Lower lobe of right lung (tissue), 2 donors: ENCODE measurements at regions not wholly inside any gene's neighbourhood (a gene's known extent, or its start where the extent isn't known, plus 50 kb on each side); places are given as distances from the start of the nearest gene placed in this dataset.

Source experiments
- ATAC-seq, 2 donors: fragments of 200-7000 bp; cut with Tn5 transposase; one replicate each; pipeline ENCODE4 v1.9.1; 2020 to 2022; ENCODE audit warnings: mild to moderate bottlenecking in 2 of 2, moderate library complexity in 2 of 2
- DNase-seq: peaks from one replicate; pipeline ENCODE4 v3.0.0-alpha.2; 2020
- H3K27ac ChIP-seq: fragments of 200-600 bp; one replicate; pipeline ENCODE4 v1.8.0; 2022
- H3K27me3 ChIP-seq: fragments of 200-600 bp; one replicate; pipeline ENCODE4 v1.8.0; 2022; ENCODE audit warnings: low read depth
- H3K36me3 ChIP-seq: fragments of 200-600 bp; one replicate; pipeline ENCODE4 v1.8.0; 2022; ENCODE audit warnings: mild to moderate bottlenecking
- H3K4me1 ChIP-seq: fragments of 200-600 bp; one replicate; pipeline ENCODE4 v1.8.0; 2022
- H3K4me3 ChIP-seq: fragments of 200-600 bp; one replicate; pipeline ENCODE4 v1.8.0; 2022; ENCODE audit warnings: mild to moderate bottlenecking
- H3K9me3 ChIP-seq: fragments of 200-600 bp; one replicate; pipeline ENCODE4 v1.8.0; 2022
- CTCF ChIP-seq: fragments of 200-600 bp; IDR thresholded peaks from one replicate; pipeline ENCODE4 v1.8.0; 2022; ENCODE audit warnings: antibody characterized with exemption, mild to moderate bottlenecking
- intact Hi-C: fragments of 100-400 bp; cut with DNase I; formaldehyde crosslinking; loops from one replicate; pipeline ENCODE4 v1.11.0; 2022
- donor health status: DM: no; HTN: yes; CAD: no; lungs with severe emphysema.

GRCh38 chr10:124296813-124297788, 121.6 kb downstream of the OAT start:
- ATAC-seq = no peak
- TF ChIP-seq CTCF = no peak
- Histone ChIP-seq H3K9me3 (peaks cover 4% of the 10 kb centered on the region), H3K4me1 (no peaks in the 10 kb centered on the region), H3K4me3 (no peak overlapping the region), H3K27me3 (no peaks in the 10 kb centered on the region), H3K27ac (no peak overlapping the region), H3K36me3 (no peaks in the 10 kb centered on the region)
- intact Hi-C loops = no loop called here
- DNase-seq = no peak

- intact Hi-C loops = no loop called here
- ATAC-seq = no peak
Observed at GRCh38 chr10:124296121-124296812, 122.5 kb downstream of the OAT start.

GRCh38 chr10:124294811-124295770, 123.6 kb downstream of the OAT start:
- H3K4me1 ChIP-seq = no peaks in the 10 kb centered on the region
- H3K9me3 ChIP-seq = no peaks in the 10 kb centered on the region
- H3K4me3 ChIP-seq = no peak overlapping the region
- intact Hi-C loops = no loop called here
- no peaks in the 10 kb centered on the region for H3K36me3 ChIP-seq
- TF ChIP-seq CTCF = no peak
- ATAC-seq (no peak), DNase-seq (no peak)
- no peaks in the 10 kb centered on the region for H3K27me3 ChIP-seq
- no peak overlapping the region for H3K27ac ChIP-seq

More at GRCh38 chr10:124296121-124296812, 122.5 kb downstream of the OAT start:
- no peak for TF ChIP-seq CTCF
- DNase-seq = no peak
- no peak overlapping the region for H3K27ac ChIP-seq
- H3K36me3 ChIP-seq = no peaks in the 10 kb centered on the region
- no peaks in the 10 kb centered on the region for H3K4me1 ChIP-seq
- no peak overlapping the region for H3K4me3 ChIP-seq
- no peaks in the 10 kb centered on the region for H3K27me3 ChIP-seq
- H3K9me3 ChIP-seq = peaks cover 4% of the 10 kb centered on the region

- no peaks in the 10 kb centered on the region for H3K36me3 ChIP-seq
- H3K27me3 ChIP-seq = no peaks in the 10 kb centered on the region
- no peak for ATAC-seq
- H3K9me3 ChIP-seq = no peaks in the 10 kb centered on the region
- DNase-seq = no peak
- intact Hi-C loops = no loop called here
- no peak for TF ChIP-seq CTCF
- no peak overlapping the region for H3K4me3 ChIP-seq
- no peaks in the 10 kb centered on the region for H3K4me1 ChIP-seq
- no peak overlapping the region for H3K27ac ChIP-seq
Observed at GRCh38 chr10:124293616-124294449, 124.9 kb downstream of the OAT start.
